ENCODE measurements at regions not wholly inside any gene's neighbourhood (a gene's known extent, or its start where the extent isn't known, plus 50 kb on each side); places are given as distances from the start of the nearest gene placed in this dataset.

DNA sequence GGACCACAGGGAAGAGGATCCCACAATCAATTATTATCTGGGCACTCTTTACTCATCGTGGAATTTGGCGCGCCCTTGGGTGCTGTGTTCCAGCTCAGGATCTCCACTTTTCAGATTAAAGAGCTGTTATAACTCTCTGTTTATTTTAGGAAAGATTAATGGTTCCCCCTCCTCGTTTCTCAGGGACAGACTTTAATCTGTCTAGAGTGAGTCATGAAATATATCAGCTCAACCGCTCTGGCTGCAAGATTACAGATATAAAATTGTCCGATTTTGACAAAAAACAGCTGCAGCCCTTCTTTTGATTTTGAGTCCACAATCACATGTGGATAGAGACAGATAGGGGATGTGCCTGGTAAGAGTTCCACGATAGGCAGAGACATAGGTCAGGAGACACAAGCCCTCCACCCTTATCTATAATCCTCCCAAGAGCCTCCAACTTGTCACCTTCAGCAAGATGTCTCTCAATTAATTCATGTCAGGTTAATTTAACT lies 77.6 kb upstream of the ANKRD55 start:
- no peak for TF ChIP-seq POLR2AphosphoS5 (IDR thresholded peaks at IDR 0.05; ENCODE audit: low read depth, low read length)
- no peak for TF ChIP-seq REST (IDR thresholded peaks at IDR 0.05; ENCODE audit: insufficient read depth in 1 of 2, low read depth in 2 of 2, low read length in 2 of 2)
- no peak for TF ChIP-seq SIN3A (IDR thresholded peaks at IDR 0.05; ENCODE audit: borderline replicate concordance, insufficient read depth, low read length)
- TF ChIP-seq TAF1 (IDR thresholded peaks at IDR 0.05; ENCODE audit: borderline replicate concordance, insufficient read depth, low read length), result no peak
- TF ChIP-seq FOXP2 (optimal IDR thresholded peaks at IDR 0.05; ENCODE audit: borderline replicate concordance, extremely low read depth, extremely low read length, insufficient read depth), result no peak

DNA sequence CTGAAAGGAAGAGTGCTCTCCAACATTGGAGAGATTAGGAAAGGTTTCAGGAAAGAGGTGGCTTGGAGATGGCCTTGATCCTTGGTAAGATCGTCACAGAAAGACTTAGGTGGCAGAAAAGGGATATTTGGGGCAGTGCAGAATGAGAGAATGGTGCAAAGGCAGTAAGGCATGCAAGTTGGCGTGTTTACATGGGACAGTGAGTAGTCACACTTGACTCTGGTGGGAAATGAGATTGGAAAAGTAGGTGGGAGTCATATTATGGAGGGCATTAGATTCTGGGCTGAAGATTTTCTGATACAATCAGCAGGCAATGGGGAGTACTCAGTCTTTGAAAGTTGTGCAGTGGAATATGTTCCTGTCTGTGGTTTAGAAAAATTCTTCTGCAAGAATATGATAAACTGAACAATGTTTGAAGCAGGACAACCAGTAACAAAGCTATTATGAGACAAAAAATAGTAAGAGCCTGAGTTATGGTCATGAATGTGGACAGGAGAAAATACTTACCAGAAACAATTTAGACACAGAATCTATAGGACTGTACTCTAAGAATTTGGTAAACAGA lies 76.2 kb upstream of the ANKRD55 start:
- TF ChIP-seq FOXP2 (optimal IDR thresholded peaks at IDR 0.05; ENCODE audit: borderline replicate concordance, extremely low read depth, extremely low read length, insufficient read depth) (no peak), POLR2AphosphoS5 (IDR thresholded peaks at IDR 0.05; ENCODE audit: low read depth, low read length) (no peak), REST (IDR thresholded peaks at IDR 0.05; ENCODE audit: insufficient read depth in 1 of 2, low read depth in 2 of 2, low read length in 2 of 2) (no peak), SIN3A (IDR thresholded peaks at IDR 0.05; ENCODE audit: borderline replicate concordance, insufficient read depth, low read length) (no peak), TAF1 (IDR thresholded peaks at IDR 0.05; ENCODE audit: borderline replicate concordance, insufficient read depth, low read length) (no peak)

DNA sequence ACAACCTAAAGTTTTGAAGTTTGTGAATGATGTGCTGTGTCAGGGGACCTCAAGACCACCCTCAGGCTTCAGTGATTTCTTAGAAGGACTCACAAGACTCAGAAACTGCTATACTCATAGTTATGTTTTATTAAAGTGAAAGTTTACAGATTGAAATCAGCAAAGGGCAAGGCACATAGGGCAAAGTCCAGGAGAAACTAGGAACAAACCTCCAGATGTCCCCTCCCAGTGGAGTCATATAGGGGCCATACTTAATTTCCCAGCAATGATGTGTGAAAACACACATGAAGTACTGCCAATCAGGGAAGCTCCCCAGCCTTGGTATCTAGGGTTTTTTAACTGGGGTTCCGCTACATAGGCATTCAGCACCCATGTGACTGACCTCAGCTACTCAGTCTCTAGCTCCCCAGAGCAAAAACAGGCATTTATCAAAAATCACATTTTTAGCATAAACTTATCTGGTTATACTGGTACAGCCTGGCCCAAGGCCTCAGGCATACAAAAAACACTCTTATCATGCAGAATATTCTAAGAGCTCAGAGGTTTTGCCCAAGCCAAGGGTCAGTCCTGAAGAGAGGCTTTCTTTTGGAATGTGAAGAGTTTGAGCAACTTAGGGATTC lies 74.7 kb upstream of the ANKRD55 start:
- TF ChIP-seq REST (IDR thresholded peaks at IDR 0.05; ENCODE audit: insufficient read depth in 1 of 2, low read depth in 2 of 2, low read length in 2 of 2) (no peak), SIN3A (IDR thresholded peaks at IDR 0.05; ENCODE audit: borderline replicate concordance, insufficient read depth, low read length) (no peak), POLR2AphosphoS5 (IDR thresholded peaks at IDR 0.05; ENCODE audit: low read depth, low read length) (no peak), FOXP2 (optimal IDR thresholded peaks at IDR 0.05; ENCODE audit: borderline replicate concordance, extremely low read depth, extremely low read length, insufficient read depth) (no peak), TAF1 (IDR thresholded peaks at IDR 0.05; ENCODE audit: borderline replicate concordance, insufficient read depth, low read length) (no peak)

DNA sequence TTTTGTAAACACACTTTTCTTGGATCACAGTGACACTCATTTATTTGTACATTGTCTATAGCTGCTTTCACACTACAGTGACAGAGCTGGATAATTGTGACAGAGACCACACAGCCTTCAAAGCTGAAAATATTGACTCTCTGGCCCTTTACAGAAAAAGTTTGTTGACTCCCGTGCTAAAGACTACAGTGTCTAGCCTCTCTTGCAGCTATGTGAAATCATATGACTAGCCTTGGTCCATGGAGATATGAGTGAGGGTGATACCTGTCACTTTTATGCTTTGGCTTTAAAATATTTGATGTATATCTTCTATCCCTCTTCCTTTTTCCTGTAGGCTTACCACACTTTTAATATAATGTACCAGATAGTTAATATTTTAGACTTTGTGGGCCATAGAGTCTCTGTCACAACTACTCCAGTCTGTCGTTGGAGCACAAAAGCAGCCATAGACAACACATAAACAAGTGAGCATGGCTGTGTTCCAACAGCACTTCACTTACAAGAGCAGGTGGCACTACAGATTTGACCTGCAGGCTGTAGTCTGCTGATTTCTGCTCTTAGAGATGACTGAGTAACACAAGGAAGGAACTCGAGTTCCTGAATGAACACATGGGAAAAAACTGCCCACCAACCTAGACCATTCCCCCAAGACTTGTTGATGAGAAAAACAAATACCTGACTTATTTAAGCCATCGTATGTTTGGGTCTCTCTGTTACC lies 73.5 kb upstream of the ANKRD55 start:
- TF ChIP-seq FOXP2 (optimal IDR thresholded peaks at IDR 0.05; ENCODE audit: borderline replicate concordance, extremely low read depth, extremely low read length, insufficient read depth) (no peak), SIN3A (IDR thresholded peaks at IDR 0.05; ENCODE audit: borderline replicate concordance, insufficient read depth, low read length) (no peak), POLR2AphosphoS5 (IDR thresholded peaks at IDR 0.05; ENCODE audit: low read depth, low read length) (no peak), REST (IDR thresholded peaks at IDR 0.05; ENCODE audit: insufficient read depth in 1 of 2, low read depth in 2 of 2, low read length in 2 of 2) (no peak), TAF1 (IDR thresholded peaks at IDR 0.05; ENCODE audit: borderline replicate concordance, insufficient read depth, low read length) (no peak)

Measured in PFSK-1 (cell line).